SK-N-SH (cell line): ENCODE measurements at regions not wholly inside any gene's neighbourhood (a gene's known extent, or its start where the extent isn't known, plus 50 kb on each side); places are given as distances from the start of the nearest gene placed in this dataset.

ENCODE experiments used
- CTCF ChIA-PET: fragments of 300-600, 350-600 bp; formaldehyde crosslinking; extraction: SDS; loops from one replicate; lab custom pipeline; 2021; lab: Yijun Ruan, JAX
- POLR2A ChIA-PET: fragments of 350-600 bp; sonication (Branson Sonifier 250); formaldehyde crosslinking; extraction: SDS; loops from one replicate; lab custom pipeline; 2020; ENCODE audit warnings: antibody characterized with exemption, inconsistent platforms; lab: Yijun Ruan, JAX
- DNase-seq: peaks from one replicate; pipeline ENCODE4 v3.0.0; 2012
- H2AFZ ChIP-seq: fragments of 200-600 bp; sonication (generic); 2 replicates; pipeline ENCODE4 v1.8.1; 2016; ENCODE audit warnings: antibody characterized with exemption, mild to moderate bottlenecking, low read depth
- H3F3A ChIP-seq: fragments of 200-600 bp; sonication (generic); replicated peaks from 2 replicates; pipeline ENCODE3; 2016; ENCODE audit warnings: antibody characterized with exemption, mild to moderate bottlenecking; ENCODE audit not compliant: insufficient read depth
- H3K27ac ChIP-seq, 2 experiments: fragments of 200-500 bp in 1 of 2; fragments of 200-600 bp in 1 of 2; sonication (Bioruptor generic) in 1 of 2; sonication (generic), shearing (Covaris generic) in 1 of 2; 2 replicates each; pipeline versions ENCODE4 v1.5.1 to v1.6.1; 2014 to 2016; ENCODE audit warnings: low read depth in 2 of 2, inconsistent platforms in 1 of 2, low read length in 1 of 2, mild to moderate bottlenecking in 1 of 2, mixed read lengths in 1 of 2
- H3K27me3 ChIP-seq: fragments of 200-600 bp; sonication (generic), shearing (Covaris generic); 2 replicates; pipeline ENCODE4 v1.6.1; 2016; ENCODE audit warnings: mixed run types; ENCODE audit not compliant: insufficient read depth
- H3K36me3 ChIP-seq, 2 experiments: fragments of 200-500 bp in 1 of 2; fragments of 200-600 bp in 1 of 2; sonication (Bioruptor generic) in 1 of 2; sonication (generic) in 1 of 2; replicated peaks in 1 of 2; 2 replicates each; pipeline versions ENCODE3 to v1.5.1; 2014 to 2016; ENCODE audit warnings: low read length in 1 of 2, mild to moderate bottlenecking in 1 of 2; ENCODE audit not compliant: insufficient read depth in 2 of 2, control insufficient read depth in 1 of 2
- H3K4me1 ChIP-seq, 2 experiments: fragments of 200-500 bp in 1 of 2; fragments of 200-600 bp in 1 of 2; sonication (Bioruptor generic) in 1 of 2; sonication (generic), shearing (Covaris generic) in 1 of 2; 2 replicates each; pipeline versions ENCODE4 v1.5.1 to v1.6.1; 2014 to 2016; ENCODE audit warnings: low read depth in 1 of 2, low read length in 1 of 2, mixed run types in 1 of 2; ENCODE audit not compliant: insufficient read depth in 2 of 2, control insufficient read depth in 1 of 2
- H3K4me2 ChIP-seq: fragments of 200-600 bp; sonication (generic), shearing (Covaris generic); 2 replicates; pipeline ENCODE4 v1.6.1; 2017; ENCODE audit warnings: mixed run types
- H3K4me3 ChIP-seq, 2 experiments: fragments of 200-500 bp in 1 of 2; fragments of 200-600 bp in 1 of 2; sonication (Bioruptor generic) in 1 of 2; sonication (generic), shearing (Covaris generic) in 1 of 2; 2 replicates each; pipeline versions ENCODE4 v1.5.1 to v1.8.1; 2014 to 2016; ENCODE audit warnings: low read depth in 2 of 2, inconsistent platforms in 1 of 2, low read length in 1 of 2, mild to moderate bottlenecking in 1 of 2, mixed read lengths in 1 of 2, moderate library complexity in 1 of 2
- H3K79me2 ChIP-seq: fragments of 200-600 bp; sonication (generic); 2 replicates; pipeline ENCODE4 v1.8.1; 2017; ENCODE audit warnings: mild to moderate bottlenecking; ENCODE audit not compliant: insufficient read depth
- H3K9ac ChIP-seq: fragments of 200-600 bp; sonication (generic); 2 replicates; pipeline ENCODE4 v1.6.1; 2017; ENCODE audit warnings: mixed run types
- H3K9me2 ChIP-seq: fragments of 200-600 bp; sonication (generic); 2 replicates; pipeline ENCODE4 v1.6.1; 2017; ENCODE audit warnings: mixed run types
- H3K9me3 ChIP-seq: fragments of 200-600 bp; sonication (generic); 2 replicates; pipeline ENCODE4 v1.6.1; 2017; ENCODE audit warnings: mixed run types, mild to moderate bottlenecking, moderate library complexity
- H4K20me1 ChIP-seq: fragments of 200-600 bp; sonication (generic); 2 replicates; pipeline ENCODE4 v1.6.1; 2017; ENCODE audit warnings: mild to moderate bottlenecking, mixed run types; ENCODE audit not compliant: insufficient read depth
- CHD2 ChIP-seq: fragments of 150-350 bp; IDR thresholded peaks from 2 replicates; pipeline ENCODE4 v1.6.1; 2018; ENCODE audit warnings: low read length; ENCODE audit not compliant: partially characterized antibody
- EP300 ChIP-seq, 2 experiments: IDR thresholded peaks; 2 replicates each; pipeline versions ENCODE4 v1.4.0 to v1.6.1; 2012; ENCODE audit warnings: borderline replicate concordance in 1 of 2, low read depth in 1 of 2, low read length in 1 of 2
- EZH2phosphoT487 ChIP-seq: fragments of 200-600 bp; sonication (generic); IDR thresholded peaks from 2 replicates; pipeline ENCODE4 v1.6.1; 2017; ENCODE audit warnings: low read depth, mixed run types, mild to moderate bottlenecking, antibody characterized with exemption, moderate library complexity, borderline replicate concordance
- FOSL2 ChIP-seq: IDR thresholded peaks from 2 replicates; pipeline ENCODE4 v1.4.0; 2012; ENCODE audit warnings: low read depth, mild to moderate bottlenecking, moderate library complexity, borderline replicate concordance
- GABPA ChIP-seq: IDR thresholded peaks from 2 replicates; pipeline ENCODE4 v1.4.0; 2012; ENCODE audit warnings: low read depth, mild to moderate bottlenecking
- GATA2 ChIP-seq: sonication (generic); formaldehyde crosslinking; IDR thresholded peaks from 2 replicates; pipeline ENCODE4 v1.5.0; 2020; ENCODE audit warnings: mild to moderate bottlenecking, missing genetic modification reagents
- JUND ChIP-seq: IDR thresholded peaks from 2 replicates; pipeline ENCODE4 v1.4.0; 2012
- MXI1 ChIP-seq: IDR thresholded peaks from 2 replicates; pipeline ENCODE4 v1.6.1; 2012; ENCODE audit warnings: mild to moderate bottlenecking, low read depth, low read length, improper control_type of control experiment
- NRF1 ChIP-seq: IDR thresholded peaks from 2 replicates; pipeline ENCODE4 v1.6.1; 2012; ENCODE audit warnings: low read depth, mild to moderate bottlenecking, low read length
- RFX5 ChIP-seq: IDR thresholded peaks from 2 replicates; pipeline ENCODE4 v1.6.1; 2012; ENCODE audit warnings: mild to moderate bottlenecking, improper control_type of control experiment, low read length
- SMC3 ChIP-seq: IDR thresholded peaks from 2 replicates; pipeline ENCODE4 v1.6.1; 2012; ENCODE audit warnings: low read depth, low read length, improper control_type of control experiment
- TAF1 ChIP-seq: IDR thresholded peaks from 2 replicates; pipeline ENCODE4 v1.6.1; 2012; ENCODE audit warnings: low read depth, mild to moderate bottlenecking, low read length, moderate library complexity, borderline replicate concordance
- TCF12 ChIP-seq: IDR thresholded peaks from 2 replicates; pipeline ENCODE4 v1.4.0; 2012
- TEAD4 ChIP-seq: IDR thresholded peaks from 2 replicates; pipeline ENCODE4 v1.4.0; 2012; ENCODE audit warnings: mild to moderate bottlenecking, borderline replicate concordance; ENCODE audit not compliant: insufficient read depth
- YY1 ChIP-seq: IDR thresholded peaks from 2 replicates; pipeline ENCODE4 v1.4.0; 2012; ENCODE audit warnings: low read depth, mild to moderate bottlenecking
- WGBS: methylation state at CpG from one replicate; pipeline ENCODE4 v1.1.6; 2017; ENCODE audit warnings: low lambda C conversion rate; 5-methylcytosine and 5-hydroxymethylcytosine counted together
- TF ChIP-seq, protein P1 (sequence below): fragments of 150-350 bp; IDR thresholded peaks from 2 replicates; pipeline ENCODE4 v1.6.1; 2016; ENCODE audit warnings: mild to moderate bottlenecking, low read depth, low read length
- TF ChIP-seq, protein P2 (sequence below): IDR thresholded peaks from 2 replicates; pipeline ENCODE4 v1.4.0; 2012; ENCODE audit warnings: low read depth, borderline replicate concordance
- TF ChIP-seq, protein P3 (sequence below): IDR thresholded peaks from 2 replicates; pipeline ENCODE4 v1.4.0; 2012; ENCODE audit warnings: low read depth, borderline replicate concordance
- TF ChIP-seq, protein P4 (sequence below): IDR thresholded peaks from 2 replicates; pipeline ENCODE4 v1.4.0; 2012; ENCODE audit warnings: low read depth
- TF ChIP-seq, protein P5 (sequence below): fragments of 200-600 bp; sonication (generic); IDR thresholded peaks from 2 replicates; pipeline ENCODE4 v1.6.1; 2017; ENCODE audit warnings: antibody characterized with exemption, mild to moderate bottlenecking, moderate library complexity

DNA sequence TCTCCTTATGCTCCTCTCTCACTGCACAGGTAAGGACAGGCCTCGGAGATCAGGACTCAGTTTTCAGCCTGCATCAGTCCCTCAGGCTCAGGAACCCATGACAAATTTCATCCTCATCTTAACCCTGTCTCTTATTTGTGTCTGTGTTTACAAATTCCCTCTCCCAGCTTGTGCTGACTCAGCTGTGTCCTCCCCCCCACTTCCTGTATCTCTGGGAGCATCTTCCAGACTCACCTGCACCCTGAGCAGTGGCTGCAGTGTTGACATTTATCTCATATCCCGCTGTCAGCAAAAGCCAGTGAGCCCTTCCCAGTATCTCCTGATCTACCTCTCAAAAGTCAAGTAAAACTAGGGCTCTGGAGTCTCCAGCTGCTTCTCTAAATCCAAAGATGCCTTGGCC lies 65.6 kb upstream of the VPREB1 start:
- Histone ChIP-seq H3K9me2 (no peaks in the 10 kb centered on the region), H3F3A (no peaks in the 10 kb centered on the region), H3K4me2 (no peak overlapping the region), H3K36me3 (no peaks in the 10 kb centered on the region), H4K20me1 (no peaks in the 10 kb centered on the region), H3K9me3 (no peaks in the 10 kb centered on the region), H3K27me3 (peaks cover 14% of the 10 kb centered on the region), H3K4me3 (no peak overlapping the region), H3K27ac (no peak overlapping the region), H2AFZ (no peak overlapping the region), H3K79me2 (no peaks in the 10 kb centered on the region), H3K9ac (no peak overlapping the region), H3K4me1 (no peaks in the 10 kb centered on the region)
- WGBS = 13% methylated on average over 2 of the region's 2 CpGs
- CTCF ChIA-PET = interaction anchor here (1.0 to 5.6 kb wide), 3 partner anchors 16 to 22 kb away, joined by 4 to 40 read pairs (median 6); no protein-coding TSS in a partner anchor
- DNase-seq = no peak
- no peak for TF ChIP-seq YY1
- TF ChIP-seq, protein P1, sequence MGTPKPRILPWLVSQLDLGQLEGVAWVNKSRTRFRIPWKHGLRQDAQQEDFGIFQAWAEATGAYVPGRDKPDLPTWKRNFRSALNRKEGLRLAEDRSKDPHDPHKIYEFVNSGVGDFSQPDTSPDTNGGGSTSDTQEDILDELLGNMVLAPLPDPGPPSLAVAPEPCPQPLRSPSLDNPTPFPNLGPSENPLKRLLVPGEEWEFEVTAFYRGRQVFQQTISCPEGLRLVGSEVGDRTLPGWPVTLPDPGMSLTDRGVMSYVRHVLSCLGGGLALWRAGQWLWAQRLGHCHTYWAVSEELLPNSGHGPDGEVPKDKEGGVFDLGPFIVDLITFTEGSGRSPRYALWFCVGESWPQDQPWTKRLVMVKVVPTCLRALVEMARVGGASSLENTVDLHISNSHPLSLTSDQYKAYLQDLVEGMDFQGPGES = no peak
- no peak for TF ChIP-seq JUND
- no peak for TF ChIP-seq GABPA
- TF ChIP-seq, protein P2, sequence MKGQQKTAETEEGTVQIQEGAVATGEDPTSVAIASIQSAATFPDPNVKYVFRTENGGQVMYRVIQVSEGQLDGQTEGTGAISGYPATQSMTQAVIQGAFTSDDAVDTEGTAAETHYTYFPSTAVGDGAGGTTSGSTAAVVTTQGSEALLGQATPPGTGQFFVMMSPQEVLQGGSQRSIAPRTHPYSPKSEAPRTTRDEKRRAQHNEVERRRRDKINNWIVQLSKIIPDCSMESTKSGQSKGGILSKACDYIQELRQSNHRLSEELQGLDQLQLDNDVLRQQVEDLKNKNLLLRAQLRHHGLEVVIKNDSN = no peak
- TF ChIP-seq EZH2phosphoT487 = no peak
- no peak for TF ChIP-seq CHD2
- TF ChIP-seq EP300 (IDR thresholded peaks at IDR 0.05; ENCODE audit: borderline replicate concordance in 1 of 2, low read depth in 1 of 2, low read length in 1 of 2) = no peak
- TF ChIP-seq NRF1 = no peak
- no peak for TF ChIP-seq GATA2 (CRISPR knock-in tag)
- TF ChIP-seq, protein P3, sequence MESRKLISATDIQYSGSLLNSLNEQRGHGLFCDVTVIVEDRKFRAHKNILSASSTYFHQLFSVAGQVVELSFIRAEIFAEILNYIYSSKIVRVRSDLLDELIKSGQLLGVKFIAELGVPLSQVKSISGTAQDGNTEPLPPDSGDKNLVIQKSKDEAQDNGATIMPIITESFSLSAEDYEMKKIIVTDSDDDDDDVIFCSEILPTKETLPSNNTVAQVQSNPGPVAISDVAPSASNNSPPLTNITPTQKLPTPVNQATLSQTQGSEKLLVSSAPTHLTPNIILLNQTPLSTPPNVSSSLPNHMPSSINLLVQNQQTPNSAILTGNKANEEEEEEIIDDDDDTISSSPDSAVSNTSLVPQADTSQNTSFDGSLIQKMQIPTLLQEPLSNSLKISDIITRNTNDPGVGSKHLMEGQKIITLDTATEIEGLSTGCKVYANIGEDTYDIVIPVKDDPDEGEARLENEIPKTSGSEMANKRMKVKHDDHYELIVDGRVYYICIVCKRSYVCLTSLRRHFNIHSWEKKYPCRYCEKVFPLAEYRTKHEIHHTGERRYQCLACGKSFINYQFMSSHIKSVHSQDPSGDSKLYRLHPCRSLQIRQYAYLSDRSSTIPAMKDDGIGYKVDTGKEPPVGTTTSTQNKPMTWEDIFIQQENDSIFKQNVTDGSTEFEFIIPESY = no peak
- no peak for TF ChIP-seq MXI1
- no peak for TF ChIP-seq TEAD4
- TF ChIP-seq RFX5 = no peak
- no peak for TF ChIP-seq TAF1
- TF ChIP-seq TCF12 = no peak
- no peak for TF ChIP-seq FOSL2
- TF ChIP-seq, protein P4, sequence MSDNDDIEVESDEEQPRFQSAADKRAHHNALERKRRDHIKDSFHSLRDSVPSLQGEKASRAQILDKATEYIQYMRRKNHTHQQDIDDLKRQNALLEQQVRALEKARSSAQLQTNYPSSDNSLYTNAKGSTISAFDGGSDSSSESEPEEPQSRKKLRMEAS = no peak
- no peak for TF ChIP-seq SMC3
- TF ChIP-seq, protein P5, sequence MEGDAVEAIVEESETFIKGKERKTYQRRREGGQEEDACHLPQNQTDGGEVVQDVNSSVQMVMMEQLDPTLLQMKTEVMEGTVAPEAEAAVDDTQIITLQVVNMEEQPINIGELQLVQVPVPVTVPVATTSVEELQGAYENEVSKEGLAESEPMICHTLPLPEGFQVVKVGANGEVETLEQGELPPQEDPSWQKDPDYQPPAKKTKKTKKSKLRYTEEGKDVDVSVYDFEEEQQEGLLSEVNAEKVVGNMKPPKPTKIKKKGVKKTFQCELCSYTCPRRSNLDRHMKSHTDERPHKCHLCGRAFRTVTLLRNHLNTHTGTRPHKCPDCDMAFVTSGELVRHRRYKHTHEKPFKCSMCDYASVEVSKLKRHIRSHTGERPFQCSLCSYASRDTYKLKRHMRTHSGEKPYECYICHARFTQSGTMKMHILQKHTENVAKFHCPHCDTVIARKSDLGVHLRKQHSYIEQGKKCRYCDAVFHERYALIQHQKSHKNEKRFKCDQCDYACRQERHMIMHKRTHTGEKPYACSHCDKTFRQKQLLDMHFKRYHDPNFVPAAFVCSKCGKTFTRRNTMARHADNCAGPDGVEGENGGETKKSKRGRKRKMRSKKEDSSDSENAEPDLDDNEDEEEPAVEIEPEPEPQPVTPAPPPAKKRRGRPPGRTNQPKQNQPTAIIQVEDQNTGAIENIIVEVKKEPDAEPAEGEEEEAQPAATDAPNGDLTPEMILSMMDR = no peak
- POLR2A ChIA-PET = no interaction called here
